Spinal cord (tissue), 9 donors: ENCODE measurements at regions not wholly inside any gene's neighbourhood (a gene's known extent, or its start where the extent isn't known, plus 50 kb on each side); places are given as distances from the start of the nearest gene placed in this dataset.

Experiments used
- DNase-seq, 6 donors: peaks; one replicate each; pipeline versions ENCODE4 v3.0.0 to v3.0.0-alpha.2; 2013 to 2015; ENCODE audit warnings: low spot score in 6 of 6, low read depth in 4 of 6
- H3K27ac ChIP-seq: one replicate; pipeline ENCODE4 v1.5.1; 2013; ENCODE audit warnings: low read depth, low read length, control low read depth
- H3K27me3 ChIP-seq: one replicate; pipeline ENCODE4 v1.6.1; 2013; ENCODE audit warnings: low read length; ENCODE audit not compliant: control insufficient read depth, insufficient read depth
- H3K36me3 ChIP-seq: one replicate; pipeline ENCODE4 v1.6.1; 2013; ENCODE audit warnings: low read length; ENCODE audit not compliant: control insufficient read depth, insufficient read depth
- H3K4me1 ChIP-seq: one replicate; pipeline ENCODE4 v1.6.1; 2013; ENCODE audit warnings: low read length; ENCODE audit not compliant: control insufficient read depth, insufficient read depth
- H3K4me3 ChIP-seq: one replicate; pipeline ENCODE4 v1.5.1; 2013; ENCODE audit warnings: low read depth, low read length, control low read depth
- H3K9me3 ChIP-seq: one replicate; pipeline ENCODE4 v1.6.1; 2013; ENCODE audit warnings: low read length; ENCODE audit not compliant: control insufficient read depth, insufficient read depth
- WGBS: methylation state at CpG from one replicate; pipeline ENCODE4 v1.1.5; 2013; ENCODE audit warnings: missing lambda C conversion rate; ENCODE audit not compliant: insufficient coverage; 5-methylcytosine and 5-hydroxymethylcytosine counted together
- donor health status: healthy.

GRCh38 chr5:130687085-130687733 lies 477.8 kb downstream of the HINT1 start:
- H3K36me3 ChIP-seq: no peaks in the 10 kb centered on the region
- no peak overlapping the region for H3K27ac ChIP-seq
- no peaks in the 10 kb centered on the region for H3K9me3 ChIP-seq
- H3K4me3 ChIP-seq: no peak overlapping the region
- no peaks in the 10 kb centered on the region for H3K4me1 ChIP-seq
- H3K27me3 ChIP-seq: no peaks in the 10 kb centered on the region
- 100% methylated on average over 4 of the region's 7 CpGs for WGBS
- no peak for DNase-seq

- Histone ChIP-seq H3K36me3 (no peaks in the 10 kb centered on the region), H3K27me3 (no peaks in the 10 kb centered on the region), H3K9me3 (no peaks in the 10 kb centered on the region), H3K4me3 (no peak overlapping the region), H3K4me1 (no peaks in the 10 kb centered on the region), H3K27ac (no peak overlapping the region)
- DNase-seq: no peak
- WGBS: 89% methylated on average over 1 of the region's 1 CpG
Measured at GRCh38 chr5:130678637-130679036, 486.4 kb downstream of the HINT1 start.

DNA sequence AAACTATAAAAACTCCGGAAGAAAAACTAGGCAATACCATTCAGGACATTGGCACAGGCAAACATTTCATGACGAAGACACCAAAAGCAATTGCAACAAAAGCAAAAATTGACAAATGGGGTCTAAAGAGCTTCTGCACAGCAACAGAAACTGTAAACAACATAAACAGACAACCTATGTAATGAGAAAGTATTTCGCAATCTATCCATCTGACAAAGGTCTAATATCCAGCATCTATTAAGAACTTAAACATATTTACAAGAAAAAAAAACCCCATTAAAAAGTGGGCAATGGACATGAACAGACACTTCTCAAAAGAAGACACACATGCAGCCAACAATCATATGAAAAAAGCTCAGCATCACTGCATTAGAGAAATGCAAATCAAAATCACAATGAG lies 498.6 kb downstream of the HINT1 start:
- Histone ChIP-seq H3K27me3 (no peaks in the 10 kb centered on the region), H3K4me3 (no peak overlapping the region), H3K36me3 (no peaks in the 10 kb centered on the region), H3K4me1 (no peaks in the 10 kb centered on the region), H3K27ac (no peak overlapping the region), H3K9me3 (no peaks in the 10 kb centered on the region)
- DNase-seq: no peak
- 100% methylated on average over 1 of the region's 3 CpGs for WGBS

DNA sequence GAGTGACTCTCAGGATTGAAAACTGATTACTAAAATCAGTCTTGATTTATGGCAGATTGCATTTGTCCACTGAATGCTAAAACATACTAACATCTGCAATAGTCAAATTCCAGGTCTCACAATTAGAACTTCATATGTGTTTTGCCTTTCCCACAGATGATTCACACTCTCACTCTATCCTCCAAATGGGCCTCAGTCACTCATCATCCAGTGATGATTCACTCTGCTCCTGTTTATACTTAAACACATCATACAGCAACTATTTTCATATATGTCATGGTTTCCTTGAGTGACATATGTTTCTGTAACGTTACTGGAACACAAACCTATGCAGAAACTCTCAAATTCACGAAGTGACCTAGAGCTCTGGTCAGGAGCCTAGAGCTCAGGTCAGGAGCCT lies 512.9 kb downstream of the HINT1 start:
- no peaks in the 10 kb centered on the region for H3K9me3 ChIP-seq
- no peaks in the 10 kb centered on the region for H3K36me3 ChIP-seq
- no peak for DNase-seq
- no peak overlapping the region for H3K4me3 ChIP-seq
- WGBS: 85% methylated on average over 2 of the region's 2 CpGs
- H3K4me1 ChIP-seq: no peaks in the 10 kb centered on the region
- no peaks in the 10 kb centered on the region for H3K27me3 ChIP-seq
- H3K27ac ChIP-seq: no peak overlapping the region

DNA sequence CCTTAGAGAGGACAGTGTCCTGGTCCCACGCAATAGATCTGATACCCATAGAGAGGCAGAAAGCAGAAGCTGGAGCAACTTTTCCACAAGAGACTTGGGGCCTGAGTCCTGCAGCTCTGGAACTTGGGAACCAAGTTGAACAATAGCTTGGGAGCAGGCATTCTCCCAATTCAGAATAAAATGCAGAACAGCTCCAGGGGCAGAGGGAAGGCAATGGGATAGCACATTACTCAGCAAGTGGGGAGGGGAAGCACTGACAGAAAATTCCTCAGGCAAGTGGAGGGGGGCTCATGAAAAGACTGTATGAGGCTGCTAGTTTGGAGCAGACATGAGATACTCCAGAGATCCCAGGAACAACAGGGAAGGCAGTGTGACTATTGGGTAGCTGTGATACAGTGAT lies 513.6 kb downstream of the HINT1 start:
- H3K27ac ChIP-seq: no peak overlapping the region
- no peak overlapping the region for H3K4me3 ChIP-seq
- 25% methylated on average over 1 of the region's 1 CpG for WGBS
- no peaks in the 10 kb centered on the region for H3K27me3 ChIP-seq
- no peaks in the 10 kb centered on the region for H3K9me3 ChIP-seq
- DNase-seq: no peak
- H3K4me1 ChIP-seq: no peaks in the 10 kb centered on the region
- H3K36me3 ChIP-seq: no peaks in the 10 kb centered on the region

- DNase-seq: no peak
- no peak overlapping the region for H3K4me3 ChIP-seq
- 91% methylated on average over 4 of the region's 5 CpGs for WGBS
- H3K36me3 ChIP-seq: no peaks in the 10 kb centered on the region
- H3K27ac ChIP-seq: no peak overlapping the region
- no peaks in the 10 kb centered on the region for H3K4me1 ChIP-seq
- no peaks in the 10 kb centered on the region for H3K27me3 ChIP-seq
- no peaks in the 10 kb centered on the region for H3K9me3 ChIP-seq
Measured at GRCh38 chr5:130643321-130643720, 521.7 kb downstream of the HINT1 start.

GRCh38 chr5:130642461-130642860 lies 522.6 kb downstream of the HINT1 start:
- 89% methylated on average over 1 of the region's 2 CpGs for WGBS
- Histone ChIP-seq H3K4me3 (no peak overlapping the region), H3K27ac (no peak overlapping the region), H3K4me1 (no peaks in the 10 kb centered on the region), H3K27me3 (no peaks in the 10 kb centered on the region), H3K36me3 (no peaks in the 10 kb centered on the region), H3K9me3 (no peaks in the 10 kb centered on the region)
- DNase-seq: no peak

DNA sequence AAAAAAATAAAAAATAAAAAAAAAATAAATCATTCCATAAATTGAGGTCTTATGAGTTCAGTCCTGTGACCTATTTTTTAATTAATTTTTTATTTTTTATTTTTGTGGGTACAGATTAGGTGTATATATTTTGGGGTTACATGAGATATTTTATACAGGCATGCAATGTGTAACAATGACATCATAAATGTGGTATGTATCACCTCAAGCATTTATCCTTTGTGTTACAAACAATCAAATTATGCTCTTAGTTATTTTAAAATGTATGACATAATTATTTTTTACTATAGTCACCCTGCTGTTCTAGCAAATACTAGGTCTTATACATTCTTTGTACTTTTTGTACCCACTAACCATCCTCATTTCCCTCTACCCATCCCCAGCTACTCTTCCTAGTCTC lies 537.9 kb downstream of the HINT1 start:
- no peak overlapping the region for H3K4me3 ChIP-seq
- H3K9me3 ChIP-seq: peaks cover 3% of the 10 kb centered on the region
- H3K27me3 ChIP-seq: no peaks in the 10 kb centered on the region
- no peaks in the 10 kb centered on the region for H3K4me1 ChIP-seq
- no peak for DNase-seq
- H3K27ac ChIP-seq: no peak overlapping the region
- no peaks in the 10 kb centered on the region for H3K36me3 ChIP-seq

- Histone ChIP-seq H3K4me1 (no peaks in the 10 kb centered on the region), H3K9me3 (peaks cover 2% of the 10 kb centered on the region), H3K27ac (no peak overlapping the region), H3K4me3 (no peak overlapping the region), H3K27me3 (no peaks in the 10 kb centered on the region), H3K36me3 (no peaks in the 10 kb centered on the region)
- DNase-seq: no peak
Measured at GRCh38 chr5:130624805-130625204, 540.3 kb downstream of the HINT1 start.

DNA sequence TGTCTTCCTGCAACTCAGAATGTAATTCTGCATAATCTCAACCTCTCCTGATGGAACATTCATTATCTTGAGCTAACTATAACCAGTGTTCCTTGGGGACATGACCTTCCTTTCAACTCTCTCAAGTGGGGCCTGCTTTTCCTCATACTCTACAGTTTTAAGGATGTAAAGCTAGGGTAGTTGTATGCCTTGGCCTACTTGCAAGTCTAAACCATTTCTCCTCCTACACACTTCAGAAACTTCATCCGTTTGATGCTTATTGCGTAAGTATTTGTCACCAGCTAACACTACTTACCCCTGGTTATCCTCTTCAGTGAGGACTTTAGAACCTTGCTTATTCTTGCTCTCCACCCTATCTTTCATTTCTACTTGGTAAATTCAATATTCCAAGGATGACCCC lies 548.9 kb downstream of the HINT1 start:
- Histone ChIP-seq H3K9me3 (no peaks in the 10 kb centered on the region), H3K4me3 (no peak overlapping the region), H3K27ac (no peak overlapping the region), H3K4me1 (no peaks in the 10 kb centered on the region), H3K36me3 (no peaks in the 10 kb centered on the region), H3K27me3 (no peaks in the 10 kb centered on the region)
- WGBS: 94% methylated on average over 2 of the region's 2 CpGs
- DNase-seq: no peak
